Lower leg skin (tissue), 4 donors: ENCODE measurements at regions not wholly inside any gene's neighbourhood (a gene's known extent, or its start where the extent isn't known, plus 50 kb on each side); places are given as distances from the start of the nearest gene placed in this dataset.

Source experiments
- DNase-seq, 2 donors: peaks; one replicate each; pipeline ENCODE4 v3.0.0-alpha.2; 2019; ENCODE audit warnings: low spot score in 2 of 2
- H3K4me3 ChIP-seq: fragments of 200-600 bp; sonication (generic); 2 replicates; pipeline ENCODE4 v1.5.1; 2017; ENCODE audit warnings: mild to moderate bottlenecking, low read depth; ENCODE audit not compliant: poor library complexity, severe bottlenecking
- CTCF ChIP-seq, 3 donors: fragments of 450-650 bp; IDR thresholded peaks; one replicate each; pipeline ENCODE4 v1.5.1; 2016; ENCODE audit warnings: antibody characterized with exemption in 3 of 3, mild to moderate bottlenecking in 3 of 3, moderate library complexity in 2 of 3
- POLR2A ChIP-seq, 2 donors: fragments of 450-650 bp; IDR thresholded peaks; one replicate each; pipeline ENCODE4 v1.6.1; 2016 to 2017; ENCODE audit warnings: antibody characterized with exemption in 2 of 2, mild to moderate bottlenecking in 1 of 2, moderate library complexity in 1 of 2
- WGBS, 2 donors: methylation state at CpG; one replicate each; pipeline ENCODE4 v1.1.5; 2018; 5-methylcytosine and 5-hydroxymethylcytosine counted together
- intact Hi-C: fragments of 100-400 bp; cut with DNase I; formaldehyde crosslinking; loops from one replicate; pipeline ENCODE4 v1.15.0; 2023; ENCODE audit warnings: low total_unique reads

- 79 to 83% methylated on average over 4 of the region's 4 CpGs for WGBS, 2 donors
- TF ChIP-seq POLR2A (IDR thresholded peaks at IDR 0.05): no peak
- TF ChIP-seq CTCF (IDR thresholded peaks at IDR 0.05): no peak
- no peak overlapping the region for H3K4me3 ChIP-seq
- intact Hi-C loops: no loop called here
- no peak for DNase-seq
Observed at GRCh38 chr6:149223120-149223903, 94.2 kb upstream of the TAB2 start.

GRCh38 chr6:149223904-149224351 is 93.6 kb upstream of the TAB2 start:
- TF ChIP-seq POLR2A (IDR thresholded peaks at IDR 0.05) (no peak), CTCF (IDR thresholded peaks at IDR 0.05) (no peak)
- intact Hi-C loops: no loop called here
- no peak for DNase-seq
- WGBS, 2 donors: 24 to 32% methylated on average over 2 of the region's 2 CpGs
- no peak overlapping the region for H3K4me3 ChIP-seq

GRCh38 chr6:149224399-149224798 is 93.1 kb upstream of the TAB2 start:
- intact Hi-C loops: no loop called here
- H3K4me3 ChIP-seq: no peak overlapping the region
- TF ChIP-seq CTCF (IDR thresholded peaks at IDR 0.05): no peak
- no peak for TF ChIP-seq POLR2A (IDR thresholded peaks at IDR 0.05)
- no peak for DNase-seq
- 50 to 64% methylated on average over 6 of the region's 6 CpGs for WGBS, 2 donors

- 56 to 72% methylated on average over 3 of the region's 3 CpGs for WGBS, 2 donors
- H3K4me3 ChIP-seq: no peak overlapping the region
- intact Hi-C loops: no loop called here
- no peak for DNase-seq
- TF ChIP-seq CTCF (IDR thresholded peaks at IDR 0.05) (no peak), POLR2A (IDR thresholded peaks at IDR 0.05) (no peak)
Observed at GRCh38 chr6:149225370-149225769, 92.1 kb upstream of the TAB2 start.

- DNase-seq: no peak
- H3K4me3 ChIP-seq: no peak overlapping the region
- TF ChIP-seq POLR2A (IDR thresholded peaks at IDR 0.05) (no peak), CTCF (IDR thresholded peaks at IDR 0.05) (no peak)
- WGBS, 2 donors: 92 to 94% methylated on average over 10 of the region's 10 CpGs
- intact Hi-C loops: no loop called here
Observed at GRCh38 chr6:149225946-149226345, 91.6 kb upstream of the TAB2 start.

GRCh38 chr6:149227796-149228195 is 89.7 kb upstream of the TAB2 start:
- TF ChIP-seq POLR2A (IDR thresholded peaks at IDR 0.05) (no peak), CTCF (IDR thresholded peaks at IDR 0.05) (no peak)
- no peak overlapping the region for H3K4me3 ChIP-seq
- no peak for DNase-seq
- WGBS, 2 donors: 78 to 80% methylated on average over 5 of the region's 5 CpGs
- intact Hi-C loops: no loop called here
